HG03108 (cell line): ENCODE measurements at regions not wholly inside any gene's neighbourhood (a gene's known extent, or its start where the extent isn't known, plus 50 kb on each side); places are given as distances from the start of the nearest gene placed in this dataset.

Experiments used
- ATAC-seq: cut with Tn5 transposase; IDR thresholded peaks from one replicate; pipeline ENCODE4 v1.9.1; 2021; ENCODE audit warnings: moderate library complexity; ENCODE audit not compliant: unreplicated experiment

DNA sequence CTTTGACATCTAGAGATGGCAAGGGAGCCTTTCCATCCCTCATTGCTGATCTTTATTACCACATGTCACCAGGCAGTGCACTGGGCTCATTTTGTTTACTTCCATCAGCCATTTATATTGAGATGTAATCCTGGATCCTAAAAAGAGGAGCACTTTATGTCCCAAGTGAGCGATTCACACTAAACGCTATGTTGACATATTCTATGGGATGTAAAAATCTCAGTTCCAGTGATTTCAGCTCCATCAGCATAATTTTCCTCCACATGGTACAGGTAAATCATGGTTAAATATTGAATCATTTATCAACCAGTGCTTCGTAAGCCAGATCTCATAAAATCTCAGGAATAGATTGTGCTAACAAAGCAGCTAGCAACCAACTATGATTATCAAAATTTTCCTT, 634.8 kb upstream of the PLXNA2 start:
- no peak for ATAC-seq

DNA sequence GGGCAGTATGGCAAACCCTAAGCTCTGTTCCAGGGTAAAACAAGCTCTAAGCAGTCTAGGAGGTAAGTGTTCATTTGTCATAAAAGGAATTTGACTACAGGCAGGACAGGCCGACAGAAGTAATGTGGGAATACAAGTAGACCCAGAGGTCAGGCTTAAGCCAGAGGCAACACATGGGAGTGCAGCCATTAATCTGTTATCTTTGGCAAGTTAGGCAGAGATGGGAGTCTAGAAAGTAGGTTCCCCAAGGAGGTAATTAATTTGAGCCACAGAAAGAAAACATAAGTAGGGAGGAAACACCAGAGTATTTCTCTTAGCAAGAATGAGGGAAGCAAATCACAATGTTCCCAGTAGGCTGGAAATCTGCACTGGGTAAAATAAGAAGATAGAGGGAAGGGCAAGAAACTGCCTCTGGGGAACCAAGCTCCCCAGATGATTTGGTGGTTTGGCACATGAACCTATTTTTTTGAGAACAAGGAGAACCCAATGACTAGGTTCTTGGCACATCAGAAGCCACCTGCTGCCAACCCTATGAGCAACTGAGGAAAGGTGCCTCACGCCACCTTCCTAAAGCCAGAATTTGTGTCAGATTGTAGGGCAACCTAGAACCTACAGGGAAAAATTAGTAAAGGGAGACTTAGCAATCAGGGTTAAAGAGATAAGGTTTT, 636.4 kb upstream of the PLXNA2 start:
- ATAC-seq = no peak

DNA sequence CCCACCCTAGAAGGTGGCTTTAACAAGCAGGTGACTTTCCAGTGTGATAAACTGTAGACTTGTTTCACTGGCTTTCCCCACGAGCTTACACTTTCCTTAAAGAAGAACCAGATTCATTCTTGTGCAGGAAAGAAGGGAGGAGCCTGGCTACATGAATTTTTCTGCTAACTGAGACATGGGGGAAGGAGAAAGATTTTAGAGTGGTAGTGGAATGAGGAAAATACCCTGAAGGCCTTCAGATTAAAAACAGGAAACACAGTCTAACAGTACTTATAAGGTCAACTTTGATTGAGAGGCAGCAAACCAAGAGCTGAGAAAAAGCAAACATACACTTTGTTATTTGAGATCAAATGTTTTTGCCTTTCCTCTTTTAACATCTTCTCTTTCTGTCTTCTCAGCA, 640.9 kb upstream of the PLXNA2 start:
- no peak for ATAC-seq

DNA sequence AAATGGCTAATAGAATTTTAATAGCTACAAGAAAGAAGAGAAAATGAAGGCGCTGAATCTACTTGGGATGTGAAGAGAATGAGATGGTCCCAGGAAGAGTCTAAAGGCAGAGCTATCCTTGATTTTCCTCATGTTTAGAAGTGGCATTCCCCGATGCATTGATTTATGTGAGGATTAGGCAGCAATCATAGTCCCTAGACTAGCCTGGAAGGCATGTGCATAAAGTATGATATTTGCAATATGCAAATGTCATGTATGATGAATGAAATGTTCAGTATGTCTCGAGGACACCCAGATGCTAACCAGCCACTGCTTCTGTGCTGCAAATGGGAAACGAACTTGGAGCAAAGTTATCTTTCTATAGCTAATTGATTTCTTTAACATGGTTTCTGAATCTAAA, 641.5 kb upstream of the PLXNA2 start:
- no peak for ATAC-seq

DNA sequence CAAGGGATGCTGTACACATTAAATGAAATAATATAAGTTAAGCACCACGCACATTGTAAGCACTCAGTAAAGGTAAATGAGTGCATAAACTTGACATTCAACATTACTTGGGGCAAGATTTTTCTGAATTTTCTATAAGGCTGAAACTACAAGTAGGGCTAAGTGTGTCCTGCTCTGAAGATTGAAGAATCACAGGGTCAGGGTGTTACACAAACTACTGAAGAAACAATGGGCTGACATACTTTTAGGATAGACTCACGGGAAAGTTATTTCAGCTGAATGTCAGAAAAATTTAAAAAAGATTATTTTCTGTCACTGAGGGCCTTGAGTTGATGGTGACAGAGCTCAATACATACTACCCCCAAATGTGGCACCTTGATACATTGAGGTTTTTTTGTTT, 644.2 kb upstream of the PLXNA2 start:
- ATAC-seq = no peak

DNA sequence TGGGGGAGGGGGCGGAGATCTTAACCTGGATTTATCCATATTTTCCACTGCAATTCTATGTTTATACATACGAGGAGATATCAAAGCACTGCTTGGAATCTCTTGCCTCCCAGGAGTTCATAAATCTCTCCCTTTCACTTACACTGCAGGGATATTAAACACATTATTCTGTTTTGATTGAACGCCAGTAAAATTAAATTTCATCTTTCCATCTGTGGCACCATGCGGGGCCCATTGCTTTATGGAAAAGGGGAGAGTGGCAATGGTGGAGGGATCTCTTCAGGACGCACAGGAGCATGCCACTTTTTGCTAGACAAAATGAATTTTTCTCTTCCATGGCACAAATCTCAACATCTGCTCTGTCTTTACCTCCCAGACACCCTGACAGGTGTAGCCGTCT, 648.0 kb upstream of the PLXNA2 start:
- no peak for ATAC-seq

DNA sequence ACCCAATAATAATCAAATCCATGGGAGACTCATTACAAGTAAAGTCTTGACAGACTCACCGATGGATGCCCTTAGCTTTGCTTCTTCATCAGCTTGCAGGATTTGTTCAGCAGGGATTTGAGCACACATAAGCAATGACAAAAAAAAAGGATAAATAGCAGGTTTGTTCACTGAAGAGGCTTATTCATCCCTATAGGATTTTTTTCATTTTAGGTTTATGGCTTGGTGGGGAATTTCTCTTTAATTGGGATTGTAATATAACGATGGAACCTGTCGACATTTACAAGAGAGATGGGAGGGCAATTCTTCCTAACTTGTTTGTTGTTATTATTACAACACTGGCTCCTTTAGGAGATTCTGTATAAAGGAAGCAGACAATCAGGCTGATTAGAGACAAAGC, 649.1 kb upstream of the PLXNA2 start:
- ATAC-seq = no peak

DNA sequence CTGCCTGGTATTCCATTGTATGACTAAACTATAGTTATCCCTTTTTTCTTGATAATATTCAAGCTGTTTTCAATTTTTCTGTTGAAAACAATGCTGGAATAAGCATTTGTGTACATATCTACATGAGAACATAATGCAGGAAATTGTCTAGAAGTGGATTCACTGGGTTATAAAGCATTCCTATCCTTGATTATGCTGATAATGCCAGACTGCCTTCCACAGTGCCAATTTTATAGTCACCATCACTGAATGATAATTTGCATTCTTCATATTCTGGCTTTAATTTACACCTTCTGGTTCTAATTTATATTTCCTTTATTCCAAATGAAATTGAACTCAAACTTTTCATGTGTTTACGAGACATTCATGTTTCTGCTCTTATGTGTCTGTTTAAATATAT, 651.0 kb upstream of the PLXNA2 start:
- no peak for ATAC-seq

DNA sequence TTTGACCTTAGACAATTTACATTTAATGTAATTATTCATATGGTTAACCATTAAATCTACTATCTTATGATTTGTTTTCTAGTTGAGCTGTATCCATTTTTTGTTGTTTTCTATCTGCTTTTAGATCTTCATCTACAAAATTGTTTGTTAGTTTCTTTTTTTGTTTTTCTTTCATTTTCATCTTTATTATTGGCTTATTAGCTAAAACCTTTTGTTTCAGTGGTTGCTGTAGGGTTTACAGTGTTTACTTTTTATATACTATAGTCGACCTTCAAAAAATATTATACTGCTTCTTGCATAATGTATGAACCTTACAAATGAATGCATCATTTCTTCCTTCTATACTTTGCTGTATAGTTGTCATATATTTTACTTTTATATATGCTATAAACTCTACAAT, 651.6 kb upstream of the PLXNA2 start:
- ATAC-seq = no peak

DNA sequence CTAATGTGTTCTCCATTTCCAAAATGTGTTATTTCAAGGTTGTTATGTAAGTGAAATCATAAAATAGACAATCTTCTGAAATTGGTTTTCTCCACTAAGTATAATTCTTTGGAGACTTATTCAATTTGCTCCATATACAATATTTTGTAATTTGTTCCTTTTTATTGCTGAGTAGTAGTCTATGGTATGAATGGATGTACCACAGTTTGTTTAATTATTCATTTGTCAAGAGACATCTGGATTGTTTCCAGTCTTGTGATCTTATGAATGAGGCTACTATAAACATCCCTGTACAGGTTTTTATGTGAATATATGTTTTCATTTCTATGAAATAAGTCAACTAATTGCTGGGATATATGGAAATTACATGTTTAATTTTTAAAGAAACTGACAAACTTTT, 652.6 kb upstream of the PLXNA2 start:
- no peak for ATAC-seq

DNA sequence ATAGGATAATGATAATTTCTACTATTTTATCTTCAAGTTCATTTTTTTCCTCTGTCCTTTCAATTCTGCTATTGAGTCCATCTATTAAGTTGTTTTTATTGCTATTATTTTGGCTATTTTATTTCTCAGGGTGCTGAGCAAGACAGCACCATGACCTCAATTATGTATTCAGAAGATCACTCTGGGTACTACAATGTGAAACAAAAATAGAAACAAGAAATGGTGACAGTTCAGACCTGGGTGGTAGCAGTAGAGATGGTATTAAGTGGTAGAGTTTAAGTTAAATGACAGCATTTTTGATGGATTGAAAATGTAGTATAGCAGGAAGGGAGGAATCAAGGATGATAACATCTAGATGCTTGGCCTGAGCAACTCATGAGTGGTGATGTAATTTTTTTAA, 655.3 kb upstream of the PLXNA2 start:
- ATAC-seq = no peak

DNA sequence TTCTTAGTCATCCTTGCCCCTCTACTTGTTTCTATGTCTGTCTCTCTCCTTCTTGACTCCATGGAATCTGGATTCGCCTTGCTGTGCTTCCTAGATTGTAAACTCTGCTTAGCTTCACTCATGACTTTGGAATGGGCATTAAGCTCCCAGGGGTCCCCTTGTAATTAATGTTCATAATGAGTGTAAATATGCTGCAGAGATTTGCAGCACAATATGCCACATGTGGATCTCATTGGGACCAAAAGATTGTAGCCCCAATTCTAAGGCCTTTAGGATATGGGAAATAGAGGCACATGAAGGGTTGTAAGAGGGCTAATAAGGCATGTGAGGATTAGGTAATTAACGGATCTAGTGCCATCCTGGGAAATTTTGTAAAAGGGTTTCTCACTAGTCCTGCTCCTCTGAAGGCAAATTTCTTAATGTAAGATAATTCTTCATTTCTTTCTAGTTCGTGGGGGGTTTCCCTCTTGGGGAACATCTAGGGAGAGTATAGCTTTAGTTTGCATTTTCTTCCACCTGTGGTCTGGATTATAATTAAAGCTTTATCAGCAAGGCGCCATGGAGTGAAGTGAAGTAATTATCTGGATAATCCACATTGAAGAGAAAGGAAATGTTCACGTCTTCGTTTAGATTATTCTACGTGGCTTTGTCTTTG, 659.2 kb upstream of the PLXNA2 start:
- ATAC-seq = no peak

DNA sequence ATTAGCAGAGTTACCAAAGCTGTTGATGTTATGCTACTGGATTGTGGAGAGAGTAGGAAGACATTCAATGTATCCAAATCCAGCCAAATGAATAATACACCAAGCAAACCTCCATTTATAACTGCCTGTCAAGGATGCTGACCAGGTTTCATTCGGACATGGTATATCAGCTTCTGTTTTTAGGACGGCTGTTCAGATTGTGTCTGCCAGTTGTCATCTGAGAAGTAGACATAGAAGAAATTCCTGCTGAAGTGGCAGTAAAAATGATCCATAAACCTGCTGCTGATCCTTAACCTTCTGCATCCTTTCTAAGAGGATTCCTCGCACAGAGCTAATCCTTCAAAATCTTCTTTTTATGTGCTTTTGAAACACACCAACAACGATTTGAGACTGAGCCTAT, 663.6 kb upstream of the PLXNA2 start:
- ATAC-seq = no peak

DNA sequence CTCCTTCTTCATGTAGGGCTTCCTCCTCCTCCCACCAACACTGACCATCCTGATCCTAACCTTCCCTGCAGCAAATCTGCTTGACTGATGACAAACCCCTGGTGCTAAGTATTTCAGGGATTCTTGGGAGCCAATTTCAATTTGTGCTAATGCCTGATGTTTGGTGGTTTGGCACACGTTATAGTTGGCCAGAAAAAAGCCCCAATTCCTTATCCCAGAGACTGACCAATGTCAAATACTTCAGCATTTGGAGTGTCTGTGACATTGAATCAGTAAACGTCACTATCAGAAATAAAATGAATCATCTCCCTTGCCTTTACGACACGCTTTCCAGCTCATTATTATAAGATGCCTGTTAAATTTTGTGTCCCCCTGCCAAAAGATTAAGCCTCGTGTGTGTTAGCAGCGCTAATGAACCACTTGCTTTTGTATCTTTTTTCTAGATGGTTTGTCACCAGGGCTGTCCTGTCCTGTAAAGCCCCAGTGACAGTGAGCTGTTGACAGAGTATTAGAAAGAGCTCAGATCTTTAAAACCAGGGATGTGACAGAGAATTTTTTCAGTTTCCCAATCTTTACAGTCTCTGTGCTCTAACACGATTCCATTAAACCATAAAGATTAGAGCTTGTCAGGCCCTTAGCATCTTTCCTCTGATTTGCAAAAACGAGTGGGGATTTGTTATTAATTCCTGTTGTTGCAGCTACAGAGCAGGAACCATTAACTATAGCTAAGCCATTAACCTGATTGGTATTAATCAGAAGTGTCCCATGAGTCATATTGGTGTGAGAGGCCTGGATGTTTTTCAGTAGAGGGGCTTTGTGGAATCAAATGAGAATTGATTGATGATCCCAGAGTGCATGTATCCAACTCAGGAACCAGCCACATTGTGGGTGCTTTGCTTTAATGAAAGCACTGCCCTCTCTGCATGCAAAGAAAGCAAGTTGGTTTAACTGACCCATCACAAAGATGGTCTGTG, 665.1 kb upstream of the PLXNA2 start:
- ATAC-seq = no peak

DNA sequence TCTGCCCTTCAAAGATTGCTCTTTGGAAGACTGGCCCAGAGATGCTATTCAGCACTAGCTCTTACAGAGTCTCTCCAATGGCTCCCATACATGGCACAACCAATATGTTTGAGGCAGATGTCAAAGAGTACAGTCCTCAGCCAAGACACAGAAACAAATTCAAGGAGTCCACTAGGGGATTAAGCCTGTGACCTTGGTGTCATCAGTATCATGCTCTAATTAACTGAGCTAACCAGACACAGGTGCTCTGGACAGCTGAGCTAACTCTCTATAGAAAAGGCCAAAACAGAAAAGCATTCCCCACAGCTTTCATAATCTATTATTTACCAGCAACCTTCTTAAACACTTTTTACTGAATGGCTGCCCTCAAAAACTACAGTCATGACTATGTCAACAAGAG, 666.0 kb upstream of the PLXNA2 start:
- no peak for ATAC-seq

DNA sequence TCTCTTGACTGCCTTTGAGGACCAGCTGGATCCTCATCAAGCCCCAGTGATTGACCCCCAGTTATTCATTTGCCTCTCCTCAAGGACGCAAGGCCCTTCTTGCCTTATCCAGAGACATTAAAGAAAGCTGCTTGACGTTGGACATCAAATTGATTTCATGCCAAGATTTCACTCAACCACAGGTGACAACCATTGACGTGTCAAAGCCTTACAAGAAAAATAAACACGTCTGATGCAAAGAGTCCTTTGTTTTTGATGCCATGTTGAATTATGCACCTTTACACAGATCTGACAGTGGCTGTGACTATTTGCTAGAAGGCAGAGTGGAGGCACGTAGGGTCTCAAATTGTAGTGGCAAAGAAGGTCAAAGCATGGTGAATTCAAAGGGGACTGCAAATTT, 666.2 kb upstream of the CAMK1G start:
- no peak for ATAC-seq

DNA sequence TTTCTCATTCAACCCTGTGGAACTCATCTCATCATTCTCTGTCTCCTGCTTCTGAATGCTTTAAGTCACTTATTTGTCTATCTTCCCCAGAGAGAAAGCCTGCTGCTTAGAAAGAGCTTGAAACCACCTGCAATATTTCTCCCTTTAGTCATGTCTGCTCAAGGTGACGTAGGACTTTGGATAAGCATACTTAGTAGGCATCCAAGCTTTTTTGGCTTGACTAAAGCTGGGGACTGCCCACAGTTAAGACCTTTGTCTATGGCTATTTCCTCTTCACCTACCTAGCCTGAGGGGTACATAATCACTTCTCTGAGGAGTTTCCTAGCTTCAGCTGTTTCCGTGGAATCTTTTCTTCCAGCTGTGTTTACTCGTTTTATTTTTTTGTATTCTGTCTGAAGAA, 665.8 kb upstream of the CAMK1G start:
- ATAC-seq = no peak

DNA sequence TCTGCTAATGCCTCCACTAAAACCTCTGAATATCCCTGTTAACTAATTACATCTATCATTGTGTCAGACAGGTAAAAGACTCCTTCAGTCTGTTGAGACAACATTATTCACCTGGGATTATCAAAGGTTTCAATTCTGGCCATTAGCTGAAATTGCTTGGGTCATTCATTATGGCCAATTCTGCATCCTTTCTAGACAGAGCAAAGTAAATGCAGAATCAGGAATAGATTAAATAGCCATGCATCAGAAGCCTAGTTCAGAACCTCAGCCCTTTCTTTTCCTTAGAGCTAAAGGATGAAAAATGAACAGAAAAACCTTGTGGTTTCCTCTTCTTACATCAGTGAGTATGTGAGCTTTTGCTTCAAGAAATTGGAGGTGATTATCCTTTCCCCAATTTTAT, 665.4 kb upstream of the CAMK1G start:
- no peak for ATAC-seq

DNA sequence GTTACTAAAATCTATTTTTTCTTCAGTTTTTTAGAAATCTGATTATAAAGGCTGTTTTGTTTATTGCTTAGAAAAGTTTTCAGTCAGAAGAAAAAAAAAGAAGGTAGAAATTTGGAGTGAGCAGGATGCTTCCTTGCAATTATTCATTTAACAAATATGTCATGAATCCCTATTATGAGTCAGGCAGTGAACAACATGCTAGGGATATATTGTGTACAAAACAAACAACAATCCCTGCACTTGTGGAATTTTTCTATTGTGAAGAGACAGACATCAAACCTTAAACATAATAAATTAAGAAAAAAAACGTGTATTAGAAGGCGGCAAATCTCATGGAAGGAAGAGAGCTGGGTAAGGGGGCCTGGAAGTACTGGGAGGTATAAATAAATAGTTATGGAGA, 664.1 kb upstream of the CAMK1G start:
- ATAC-seq = no peak

DNA sequence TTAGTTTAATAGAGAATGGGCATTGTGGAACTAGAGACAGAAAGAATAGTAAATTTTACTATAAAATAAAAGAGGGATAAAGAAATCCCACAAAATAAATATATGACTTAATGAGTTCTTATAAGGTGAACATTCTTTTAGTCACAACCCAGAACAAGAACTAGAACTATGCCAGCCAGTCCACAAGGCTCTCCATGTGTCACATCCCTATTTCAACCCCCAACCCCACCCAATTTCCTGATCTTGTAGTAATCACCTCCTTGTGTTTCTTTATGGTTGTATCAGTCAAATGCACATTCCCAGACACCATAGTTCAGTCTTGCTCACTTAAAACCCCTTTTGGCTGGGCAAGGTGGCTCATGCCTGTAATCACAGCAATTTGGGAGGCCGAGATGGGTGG, 662.3 kb upstream of the CAMK1G start:
- ATAC-seq = no peak

DNA sequence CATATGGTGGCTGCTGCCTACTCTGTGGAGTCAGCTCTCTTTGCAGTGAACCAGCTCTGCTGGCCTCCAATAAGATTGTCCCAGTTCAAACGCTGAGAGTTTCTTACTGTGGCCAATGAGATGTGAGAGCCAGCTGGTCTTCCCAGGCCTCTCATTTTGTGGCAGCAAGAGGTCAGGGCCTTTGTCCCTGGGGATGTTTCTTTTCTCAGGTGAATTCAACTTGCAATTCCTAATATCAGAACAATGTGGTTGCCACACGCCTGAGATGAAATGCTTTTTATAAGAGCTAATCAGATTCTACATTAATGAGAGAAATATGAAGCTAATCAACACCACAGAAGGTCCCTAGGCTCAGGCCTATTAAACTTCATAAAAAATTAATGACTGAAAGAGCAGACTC, 660.1 kb upstream of the CAMK1G start:
- no peak for ATAC-seq
